ENCODE measurements at regions not wholly inside any gene's neighbourhood (a gene's known extent, or its start where the extent isn't known, plus 50 kb on each side); places are given as distances from the start of the nearest gene placed in this dataset.

DNA sequence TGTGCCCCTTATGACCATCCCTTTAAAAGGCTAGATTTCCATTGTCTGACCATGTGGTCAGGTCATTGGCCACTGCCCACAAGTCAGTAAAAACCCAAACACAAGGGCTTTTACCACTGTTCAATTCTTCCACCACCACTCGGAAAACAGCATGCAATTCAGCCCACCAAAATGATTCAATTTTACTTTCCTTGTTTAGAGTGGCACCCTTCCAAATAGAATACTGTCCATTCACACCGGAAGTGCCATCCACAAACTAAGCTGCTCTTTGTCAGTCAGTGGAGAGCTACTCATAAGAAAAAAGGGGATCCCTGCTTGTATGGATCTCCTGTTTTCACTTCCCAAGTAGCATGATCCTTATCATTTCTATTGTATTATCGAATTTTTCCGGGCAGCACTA lies 350.7 kb upstream of the MBL2 start:
- dilution Hi-C loops (cut with MboI; ENCODE audit: extremely low pct_ligation_motif_present, low sequenced_read_pairs) = no loop called here
- Histone ChIP-seq H3K27ac (ENCODE audit: control insufficient read depth, insufficient read depth, low read length) (no peak overlapping the region), H3K4me3 (ENCODE audit: control insufficient read depth in 2 of 3, extremely low read depth in 1 of 3, insufficient read depth in 2 of 3, low read depth in 1 of 3, low read length in 3 of 3) (no peak overlapping the region), H3K9me3 (ENCODE audit: control insufficient read depth, low read depth, low read length) (no peaks in the 10 kb centered on the region), H3K4me1 (ENCODE audit: control insufficient read depth, extremely low read depth, insufficient read depth, low read length) (no peaks in the 10 kb centered on the region), H3K9me1 (ENCODE audit: control insufficient read depth, extremely low read depth, insufficient read depth, low read length) (no peaks in the 10 kb centered on the region), H3K9ac (ENCODE audit: control insufficient read depth, extremely low read depth, insufficient read depth, low read length) (no peak overlapping the region), H3K27me3 (ENCODE audit: control insufficient read depth, extremely low read depth, insufficient read depth, low read length) (no peaks in the 10 kb centered on the region), H3K79me2 (ENCODE audit: control insufficient read depth, insufficient read depth, low read length) (no peaks in the 10 kb centered on the region), H3K4me2 (ENCODE audit: control insufficient read depth, extremely low read depth, insufficient read depth, low read depth, low read length) (no peak overlapping the region), H2AFZ (ENCODE audit: control insufficient read depth, low read length) (no peak overlapping the region), H3K36me3 (ENCODE audit: control insufficient read depth in 2 of 2, extremely low read depth in 1 of 2, insufficient read depth in 2 of 2, low read length in 2 of 2) (no peaks in the 10 kb centered on the region), H4K20me1 (ENCODE audit: control insufficient read depth, extremely low read depth, insufficient read depth, low read length) (no peaks in the 10 kb centered on the region)
- TF ChIP-seq EZH2 (IDR thresholded peaks at IDR 0.05; ENCODE audit: low read length) = no peak
- TF ChIP-seq, protein P1, sequence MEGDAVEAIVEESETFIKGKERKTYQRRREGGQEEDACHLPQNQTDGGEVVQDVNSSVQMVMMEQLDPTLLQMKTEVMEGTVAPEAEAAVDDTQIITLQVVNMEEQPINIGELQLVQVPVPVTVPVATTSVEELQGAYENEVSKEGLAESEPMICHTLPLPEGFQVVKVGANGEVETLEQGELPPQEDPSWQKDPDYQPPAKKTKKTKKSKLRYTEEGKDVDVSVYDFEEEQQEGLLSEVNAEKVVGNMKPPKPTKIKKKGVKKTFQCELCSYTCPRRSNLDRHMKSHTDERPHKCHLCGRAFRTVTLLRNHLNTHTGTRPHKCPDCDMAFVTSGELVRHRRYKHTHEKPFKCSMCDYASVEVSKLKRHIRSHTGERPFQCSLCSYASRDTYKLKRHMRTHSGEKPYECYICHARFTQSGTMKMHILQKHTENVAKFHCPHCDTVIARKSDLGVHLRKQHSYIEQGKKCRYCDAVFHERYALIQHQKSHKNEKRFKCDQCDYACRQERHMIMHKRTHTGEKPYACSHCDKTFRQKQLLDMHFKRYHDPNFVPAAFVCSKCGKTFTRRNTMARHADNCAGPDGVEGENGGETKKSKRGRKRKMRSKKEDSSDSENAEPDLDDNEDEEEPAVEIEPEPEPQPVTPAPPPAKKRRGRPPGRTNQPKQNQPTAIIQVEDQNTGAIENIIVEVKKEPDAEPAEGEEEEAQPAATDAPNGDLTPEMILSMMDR (optimal IDR thresholded peaks at IDR 0.05 in 1 of 3, IDR thresholded peaks at IDR 0.05 in 1 of 3, conservative IDR thresholded peaks at IDR 0.05 in 1 of 3; ENCODE audit: extremely low read depth in 1 of 3, insufficient read depth in 2 of 3, low read length in 3 of 3) = no peak
- no peak for FAIRE-seq
- DNase-seq (ENCODE audit: low read depth, low spot score) = no peak

GRCh38 chr10:53122281-53122680 lies 349.7 kb upstream of the MBL2 start:
- Histone ChIP-seq H4K20me1 (ENCODE audit: control insufficient read depth, extremely low read depth, insufficient read depth, low read length) (no peaks in the 10 kb centered on the region), H3K27me3 (ENCODE audit: control insufficient read depth, extremely low read depth, insufficient read depth, low read length) (no peaks in the 10 kb centered on the region), H3K36me3 (ENCODE audit: control insufficient read depth in 2 of 2, extremely low read depth in 1 of 2, insufficient read depth in 2 of 2, low read length in 2 of 2) (no peaks in the 10 kb centered on the region), H3K9me1 (ENCODE audit: control insufficient read depth, extremely low read depth, insufficient read depth, low read length) (no peaks in the 10 kb centered on the region), H3K79me2 (ENCODE audit: control insufficient read depth, insufficient read depth, low read length) (no peaks in the 10 kb centered on the region), H3K4me3 (ENCODE audit: control insufficient read depth in 2 of 3, extremely low read depth in 1 of 3, insufficient read depth in 2 of 3, low read depth in 1 of 3, low read length in 3 of 3) (no peak overlapping the region), H2AFZ (ENCODE audit: control insufficient read depth, low read length) (peak overlapping the region; percentile 13), H3K27ac (ENCODE audit: control insufficient read depth, insufficient read depth, low read length) (no peak overlapping the region), H3K9me3 (ENCODE audit: control insufficient read depth, low read depth, low read length) (no peaks in the 10 kb centered on the region), H3K9ac (ENCODE audit: control insufficient read depth, extremely low read depth, insufficient read depth, low read length) (no peak overlapping the region), H3K4me1 (ENCODE audit: control insufficient read depth, extremely low read depth, insufficient read depth, low read length) (no peaks in the 10 kb centered on the region), H3K4me2 (ENCODE audit: control insufficient read depth, extremely low read depth, insufficient read depth, low read depth, low read length) (peak overlapping the region; percentile 22)
- DNase-seq (ENCODE audit: low read depth, low spot score) (no peak), FAIRE-seq (no peak)
- dilution Hi-C loops (cut with MboI; ENCODE audit: extremely low pct_ligation_motif_present, low sequenced_read_pairs) = no loop called here
- TF ChIP-seq, protein P1 (optimal IDR thresholded peaks at IDR 0.05 in 1 of 3, IDR thresholded peaks at IDR 0.05 in 1 of 3, conservative IDR thresholded peaks at IDR 0.05 in 1 of 3; ENCODE audit: extremely low read depth in 1 of 3, insufficient read depth in 2 of 3, low read length in 3 of 3) = no peak
- TF ChIP-seq EZH2 (IDR thresholded peaks at IDR 0.05; ENCODE audit: low read length) = no peak
